Spleen (tissue), 11 donors: ENCODE measurements at regions not wholly inside any gene's neighbourhood (a gene's known extent, or its start where the extent isn't known, plus 50 kb on each side); places are given as distances from the start of the nearest gene placed in this dataset.

ENCODE experiments used
- DNase-seq: peaks from one replicate; pipeline ENCODE4 v3.0.0-alpha.2; 2020
- H3K27ac ChIP-seq, 8 donors: fragments of 200-600 bp; sonication (generic) in 7 of 8; 1 replicate in 4 of 8; 2 replicates in 4 of 8; pipeline versions ENCODE4 v1.5.0 to v1.8.0; 2016 to 2021; ENCODE audit warnings: inconsistent platforms in 4 of 8, mild to moderate bottlenecking in 4 of 8, moderate library complexity in 1 of 8
- H3K27me3 ChIP-seq, 7 donors: fragments of 200-600 bp; sonication (generic) in 6 of 7; replicated peaks in 1 of 7; 1 replicate in 4 of 7; 2 replicates in 3 of 7; pipeline versions ENCODE4 v1.5.0 to v1.8.0; 2016 to 2021; ENCODE audit warnings: inconsistent platforms in 3 of 7, mild to moderate bottlenecking in 1 of 7
- H3K36me3 ChIP-seq, 6 donors: fragments of 200-600 bp; sonication (generic) in 5 of 6; 1 replicate in 4 of 6; 2 replicates in 2 of 6; pipeline versions ENCODE4 v1.5.0 to v1.8.0; 2016 to 2021; ENCODE audit warnings: inconsistent platforms in 2 of 6
- H3K4me1 ChIP-seq, 6 donors: fragments of 200-600 bp; sonication (generic) in 5 of 6; 1 replicate in 3 of 6; 2 replicates in 3 of 6; pipeline versions ENCODE4 v1.5.0 to v1.8.0; 2016 to 2021; ENCODE audit warnings: inconsistent platforms in 3 of 6
- H3K4me3 ChIP-seq, 8 donors: fragments of 200-600 bp; sonication (generic) in 7 of 8; 1 replicate in 4 of 8; 2 replicates in 4 of 8; pipeline versions ENCODE4 v1.5.0 to v1.8.0; 2016 to 2021; ENCODE audit warnings: inconsistent platforms in 4 of 8, mild to moderate bottlenecking in 4 of 8, moderate library complexity in 2 of 8
- H3K9me3 ChIP-seq, 8 donors: fragments of 200-600 bp; sonication (generic) in 7 of 8; 1 replicate in 4 of 8; 2 replicates in 4 of 8; pipeline versions ENCODE4 v1.5.0 to v1.8.0; 2016 to 2021; ENCODE audit warnings: inconsistent platforms in 4 of 8
- POLR2A ChIP-seq, 3 donors: fragments of 450-650 bp; IDR thresholded peaks; one replicate each; pipeline ENCODE4 v1.5.1; 2017; ENCODE audit warnings: antibody characterized with exemption in 3 of 3, mild to moderate bottlenecking in 1 of 3
- POLR2AphosphoS5 ChIP-seq, 3 donors: sonication (generic); formaldehyde crosslinking; IDR thresholded peaks; one replicate each; pipeline ENCODE4 v1.5.1; 2017; ENCODE audit warnings: antibody characterized with exemption in 3 of 3
- WGBS, 5 donors: extraction: QIAGEN DNeasy Blood & Tissue Kit in 3 of 5; methylation state at CpG; one replicate each; pipeline versions ENCODE4 v1.1.5 to v1.1.7; 2013 to 2018; 5-methylcytosine and 5-hydroxymethylcytosine counted together
- intact Hi-C: fragments of 100-400 bp; cut with DNase I; formaldehyde crosslinking; loops from one replicate; pipeline ENCODE4 v1.15.0; 2023; ENCODE audit warnings: low total_unique reads
- TF ChIP-seq, protein P1 (sequence below), 11 experiments: fragments of 200-600 bp in 7 of 11; fragments of 450-650 bp in 4 of 11; sonication (generic) in 4 of 11; IDR thresholded peaks in 8 of 11; conservative IDR thresholded peaks in 3 of 11; 1 replicate in 7 of 11; 2 replicates in 4 of 11; pipeline versions ENCODE4 v1.4.0 to v1.8.0; 2016 to 2021; ENCODE audit warnings: antibody characterized with exemption in 11 of 11, inconsistent platforms in 4 of 11, mild to moderate bottlenecking in 1 of 11
- donor health status: healthy with polysubstance abuse.
- donor health status: DM: no; HTN: no; CAD: no; lungs with moderate emphysema.
- donor health status: DM: no; HTN: no; CAD: no.
- donor health status: Bipolar disorder and iron deficiency.
- donor health status: healthy.
- donor health status: DM: no; HTN: no; CAD: no.
- donor health status: DM: yes; HTN: yes; CAD: no.

- intact Hi-C loops, result no loop called here
- TF ChIP-seq, protein P1, sequence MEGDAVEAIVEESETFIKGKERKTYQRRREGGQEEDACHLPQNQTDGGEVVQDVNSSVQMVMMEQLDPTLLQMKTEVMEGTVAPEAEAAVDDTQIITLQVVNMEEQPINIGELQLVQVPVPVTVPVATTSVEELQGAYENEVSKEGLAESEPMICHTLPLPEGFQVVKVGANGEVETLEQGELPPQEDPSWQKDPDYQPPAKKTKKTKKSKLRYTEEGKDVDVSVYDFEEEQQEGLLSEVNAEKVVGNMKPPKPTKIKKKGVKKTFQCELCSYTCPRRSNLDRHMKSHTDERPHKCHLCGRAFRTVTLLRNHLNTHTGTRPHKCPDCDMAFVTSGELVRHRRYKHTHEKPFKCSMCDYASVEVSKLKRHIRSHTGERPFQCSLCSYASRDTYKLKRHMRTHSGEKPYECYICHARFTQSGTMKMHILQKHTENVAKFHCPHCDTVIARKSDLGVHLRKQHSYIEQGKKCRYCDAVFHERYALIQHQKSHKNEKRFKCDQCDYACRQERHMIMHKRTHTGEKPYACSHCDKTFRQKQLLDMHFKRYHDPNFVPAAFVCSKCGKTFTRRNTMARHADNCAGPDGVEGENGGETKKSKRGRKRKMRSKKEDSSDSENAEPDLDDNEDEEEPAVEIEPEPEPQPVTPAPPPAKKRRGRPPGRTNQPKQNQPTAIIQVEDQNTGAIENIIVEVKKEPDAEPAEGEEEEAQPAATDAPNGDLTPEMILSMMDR (IDR thresholded peaks at IDR 0.05 in 8 of 11, conservative IDR thresholded peaks at IDR 0.05 in 3 of 11), result no peak
- no peak for TF ChIP-seq POLR2A (IDR thresholded peaks at IDR 0.05)
- no peak for TF ChIP-seq POLR2AphosphoS5 (IDR thresholded peaks at IDR 0.05)
- H3K4me3 ChIP-seq, result no peak overlapping the region
- no peak overlapping the region for H3K27ac ChIP-seq
- no peaks in the 10 kb centered on the region for H3K9me3 ChIP-seq
- 90 to 94% (median 91%) methylated on average over 2 of the region's 2 CpGs for WGBS, 5 donors
- no peak for DNase-seq
- H3K27me3 ChIP-seq, result no peaks in the 10 kb centered on the region
- H3K4me1 ChIP-seq, result no peaks in the 10 kb centered on the region
- no peaks in the 10 kb centered on the region for H3K36me3 ChIP-seq
These were observed 310.7 kb downstream of the DIPK2A start for GRCh38 chr3:144282313-144282712.

DNA sequence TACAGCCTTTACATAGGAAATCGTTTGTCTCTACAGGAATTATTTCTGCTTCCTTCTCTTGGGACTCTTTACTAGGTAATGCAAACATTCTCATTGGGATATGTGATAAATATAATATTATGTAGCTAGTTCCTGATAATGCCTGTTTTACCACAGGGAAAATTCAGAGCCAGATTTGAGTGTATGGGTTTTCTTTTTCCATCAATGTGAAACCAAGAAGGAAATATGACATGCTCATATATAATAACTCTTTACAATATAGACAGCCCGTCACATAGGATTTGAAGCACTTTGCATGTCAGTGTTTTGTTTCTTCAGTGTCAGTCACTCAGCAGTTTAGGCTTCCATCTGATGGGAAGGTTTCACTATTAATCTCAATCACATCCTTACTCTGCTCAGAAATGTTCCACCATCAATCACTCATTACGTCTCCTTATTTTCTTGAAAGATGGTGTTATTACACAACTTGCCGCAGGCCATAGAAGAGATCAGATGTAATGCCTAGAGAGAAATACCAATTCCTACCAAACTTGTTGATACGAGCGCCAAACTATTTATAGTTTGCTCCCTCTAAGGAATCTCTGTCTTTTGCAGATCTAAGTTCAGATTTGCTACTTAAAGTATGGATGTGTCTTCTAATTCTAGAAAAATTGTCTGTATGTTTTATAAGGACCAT, 314.8 kb downstream of the DIPK2A start:
- intact Hi-C loops, result no loop called here
- Histone ChIP-seq H3K9me3 (peaks cover 0 to 6% (median 0%) of the 10 kb centered on the region in 8 donors), H3K27ac (no peak overlapping the region), H3K36me3 (no peaks in the 10 kb centered on the region), H3K4me1 (no peaks in the 10 kb centered on the region), H3K4me3 (no peak overlapping the region), H3K27me3 (no peaks in the 10 kb centered on the region)
- no peak for TF ChIP-seq POLR2AphosphoS5 (IDR thresholded peaks at IDR 0.05)
- no peak for TF ChIP-seq POLR2A (IDR thresholded peaks at IDR 0.05)
- TF ChIP-seq, protein P1 (IDR thresholded peaks at IDR 0.05 in 8 of 11, conservative IDR thresholded peaks at IDR 0.05 in 3 of 11), result no peak
- DNase-seq, result no peak
- 74 to 81% (median 80%) methylated on average over 6 of the region's 6 CpGs for WGBS, 5 donors

GRCh38 chr3:144287001-144287400, 315.4 kb downstream of the DIPK2A start:
- no peak for TF ChIP-seq POLR2A (IDR thresholded peaks at IDR 0.05)
- no peak for TF ChIP-seq POLR2AphosphoS5 (IDR thresholded peaks at IDR 0.05)
- TF ChIP-seq, protein P1 (IDR thresholded peaks at IDR 0.05 in 8 of 11, conservative IDR thresholded peaks at IDR 0.05 in 3 of 11), result no peak
- H3K27ac ChIP-seq, result no peak overlapping the region
- H3K9me3 ChIP-seq, result peaks cover 0 to 12% (median 1%) of the 10 kb centered on the region in 8 donors
- H3K27me3 ChIP-seq, result no peaks in the 10 kb centered on the region
- intact Hi-C loops, result no loop called here
- no peaks in the 10 kb centered on the region for H3K4me1 ChIP-seq
- no peak for DNase-seq
- WGBS, 5 donors, result 41 to 76% (median 61%) methylated on average over 1 of the region's 1 CpG
- no peaks in the 10 kb centered on the region for H3K36me3 ChIP-seq
- H3K4me3 ChIP-seq, result no peak overlapping the region

DNA sequence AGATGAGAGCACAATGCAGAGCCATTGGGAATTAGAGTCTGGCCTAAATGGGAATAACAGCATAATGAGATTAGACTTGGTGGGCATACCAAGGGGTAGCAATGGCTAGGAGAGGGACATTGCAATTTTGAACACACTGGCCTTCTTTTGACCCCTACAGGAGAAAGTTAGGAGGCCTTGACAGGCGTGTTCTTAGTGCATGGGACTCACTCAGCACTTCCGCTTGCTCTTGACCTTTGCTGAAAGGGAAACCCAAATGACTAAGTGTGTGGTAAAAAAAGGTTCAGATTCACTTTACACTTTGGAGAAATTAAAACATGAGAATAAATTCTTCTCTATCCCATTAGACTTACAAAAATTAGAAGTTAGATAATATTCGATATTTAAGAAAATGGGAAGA, 317.4 kb downstream of the DIPK2A start:
- Histone ChIP-seq H3K36me3 (no peaks in the 10 kb centered on the region), H3K27me3 (no peaks in the 10 kb centered on the region), H3K4me1 (no peaks in the 10 kb centered on the region), H3K27ac (no peak overlapping the region), H3K4me3 (no peak overlapping the region), H3K9me3 (peaks cover 0 to 14% (median 2%) of the 10 kb centered on the region in 8 donors)
- intact Hi-C loops, result no loop called here
- no peak for DNase-seq
- WGBS, 5 donors, result 67 to 87% (median 80%) methylated on average over 3 of the region's 3 CpGs
- TF ChIP-seq, protein P1 (IDR thresholded peaks at IDR 0.05 in 8 of 11, conservative IDR thresholded peaks at IDR 0.05 in 3 of 11), result no peak
- TF ChIP-seq POLR2AphosphoS5 (IDR thresholded peaks at IDR 0.05), result no peak
- TF ChIP-seq POLR2A (IDR thresholded peaks at IDR 0.05), result no peak
